ENCODE measurements at regions not wholly inside any gene's neighbourhood (a gene's known extent, or its start where the extent isn't known, plus 50 kb on each side); places are given as distances from the start of the nearest gene placed in this dataset.

- DNase-seq (ENCODE audit: low read depth in 4 of 6, low spot score in 6 of 6), result no peak
- no peaks in the 10 kb centered on the region for H3K9me3 ChIP-seq (ENCODE audit: control insufficient read depth, insufficient read depth, low read length)
- no peak overlapping the region for H3K27ac ChIP-seq (ENCODE audit: low read depth, low read length)
- H3K36me3 ChIP-seq (ENCODE audit: control insufficient read depth, insufficient read depth, low read length), result no peaks in the 10 kb centered on the region
- no peak overlapping the region for H3K4me3 ChIP-seq (ENCODE audit: low read depth, low read length)
- peaks cover 7% of the 10 kb centered on the region for H3K4me1 ChIP-seq (ENCODE audit: control insufficient read depth, insufficient read depth, low read length)
- no peaks in the 10 kb centered on the region for H3K27me3 ChIP-seq (ENCODE audit: control insufficient read depth, insufficient read depth, low read length)
- no CpG with 5 or more reads among the region's 3 CpGs for WGBS (ENCODE audit: insufficient coverage)
These were observed 51.1 kb upstream of the VRK1 start for GRCh38 chr14:96746101-96746500.

DNA sequence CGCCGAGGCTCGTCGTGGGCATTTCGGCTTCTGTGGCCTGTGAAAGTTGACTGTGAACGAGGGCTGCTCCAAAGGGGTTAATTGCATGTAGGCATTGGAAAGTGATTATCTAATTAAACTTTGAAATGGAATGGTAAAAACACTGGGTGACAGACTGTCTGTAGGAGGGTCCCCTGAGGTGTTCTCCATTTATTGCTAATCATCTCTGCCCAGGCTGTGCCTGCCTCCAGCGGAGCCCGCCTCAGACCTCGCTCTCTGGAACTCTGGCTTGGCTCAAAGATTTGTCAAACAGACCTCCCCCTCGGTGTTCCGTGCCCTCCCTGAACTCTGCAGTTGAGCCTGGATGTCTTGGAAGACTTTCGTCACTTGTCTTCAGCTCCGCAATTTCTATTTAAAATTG, 50.2 kb upstream of the VRK1 start:
- no peaks in the 10 kb centered on the region for H3K27me3 ChIP-seq (ENCODE audit: control insufficient read depth, insufficient read depth, low read length)
- no peaks in the 10 kb centered on the region for H3K9me3 ChIP-seq (ENCODE audit: control insufficient read depth, insufficient read depth, low read length)
- DNase-seq (ENCODE audit: low read depth in 4 of 6, low spot score in 6 of 6), result no peak

More for the DNA sequence above, 50.2 kb upstream of the VRK1 start:
- H3K4me3 ChIP-seq (ENCODE audit: low read depth, low read length), result no peak overlapping the region
- 68% methylated on average over 10 of the region's 13 CpGs for WGBS (ENCODE audit: insufficient coverage)
- H3K36me3 ChIP-seq (ENCODE audit: control insufficient read depth, insufficient read depth, low read length), result no peaks in the 10 kb centered on the region
- H3K27ac ChIP-seq (ENCODE audit: low read depth, low read length), result no peak overlapping the region
- H3K4me1 ChIP-seq (ENCODE audit: control insufficient read depth, insufficient read depth, low read length), result peaks cover under 1% of the 10 kb centered on the region

All from spinal cord (tissue), 9 donors.